ENCODE measurements at regions not wholly inside any gene's neighbourhood (a gene's known extent, or its start where the extent isn't known, plus 50 kb on each side); places are given as distances from the start of the nearest gene placed in this dataset.

DNA sequence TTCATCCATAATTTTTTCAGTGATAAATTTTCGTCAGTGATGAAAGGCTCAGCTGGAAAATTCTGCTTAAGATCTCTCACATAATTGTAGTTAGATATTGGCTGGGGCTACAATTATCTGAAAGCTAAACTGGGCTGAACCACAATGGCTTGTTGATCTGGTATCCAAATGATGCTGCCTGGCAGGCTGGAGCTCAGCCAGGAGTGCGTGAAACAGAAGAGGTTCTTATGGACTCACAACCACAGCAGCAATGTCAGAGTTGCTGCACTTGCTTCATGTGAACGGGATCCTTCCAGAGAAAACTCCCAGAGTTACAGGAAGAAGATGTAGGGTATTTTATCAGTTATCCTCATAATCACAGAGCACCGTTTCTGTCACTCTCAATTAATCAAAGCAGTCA is 533.2 kb upstream of the POM121L12 start:
- H3K27ac Mint-ChIP-seq (ENCODE audit: unreplicated experiment) = no peak overlapping the region
- no peak overlapping the region for H3K4me3 Mint-ChIP-seq (ENCODE audit: unreplicated experiment)
- CTCF ChIA-PET = no interaction called here
- H3K9me3 Mint-ChIP-seq (ENCODE audit: unreplicated experiment) = no peaks in the 10 kb centered on the region
- TF ChIP-seq, protein P1, sequence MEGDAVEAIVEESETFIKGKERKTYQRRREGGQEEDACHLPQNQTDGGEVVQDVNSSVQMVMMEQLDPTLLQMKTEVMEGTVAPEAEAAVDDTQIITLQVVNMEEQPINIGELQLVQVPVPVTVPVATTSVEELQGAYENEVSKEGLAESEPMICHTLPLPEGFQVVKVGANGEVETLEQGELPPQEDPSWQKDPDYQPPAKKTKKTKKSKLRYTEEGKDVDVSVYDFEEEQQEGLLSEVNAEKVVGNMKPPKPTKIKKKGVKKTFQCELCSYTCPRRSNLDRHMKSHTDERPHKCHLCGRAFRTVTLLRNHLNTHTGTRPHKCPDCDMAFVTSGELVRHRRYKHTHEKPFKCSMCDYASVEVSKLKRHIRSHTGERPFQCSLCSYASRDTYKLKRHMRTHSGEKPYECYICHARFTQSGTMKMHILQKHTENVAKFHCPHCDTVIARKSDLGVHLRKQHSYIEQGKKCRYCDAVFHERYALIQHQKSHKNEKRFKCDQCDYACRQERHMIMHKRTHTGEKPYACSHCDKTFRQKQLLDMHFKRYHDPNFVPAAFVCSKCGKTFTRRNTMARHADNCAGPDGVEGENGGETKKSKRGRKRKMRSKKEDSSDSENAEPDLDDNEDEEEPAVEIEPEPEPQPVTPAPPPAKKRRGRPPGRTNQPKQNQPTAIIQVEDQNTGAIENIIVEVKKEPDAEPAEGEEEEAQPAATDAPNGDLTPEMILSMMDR (IDR thresholded peaks at IDR 0.05; ENCODE audit: insufficient read depth in 1 of 2, low read depth in 1 of 2, low read length in 1 of 2, severe bottlenecking in 1 of 2, unreplicated experiment in 1 of 2) = no peak
- no peak for DNase-seq
- no peak overlapping the region for H3K4me3 ChIP-seq (ENCODE audit: low read depth, low read length)
- peaks cover 10% of the 10 kb centered on the region for H3K27me3 Mint-ChIP-seq (ENCODE audit: insufficient read depth, unreplicated experiment)
- intact Hi-C loops (cut with micrococcal nuclease; ENCODE audit: unreplicated experiment) = no loop called here
- H3K36me3 Mint-ChIP-seq (ENCODE audit: insufficient read depth, unreplicated experiment) = no peaks in the 10 kb centered on the region
- H3K4me1 ChIP-seq = no peaks in the 10 kb centered on the region
- H3K27me3 ChIP-seq (replicated peaks; ENCODE audit: control insufficient read depth, insufficient read depth, low read length) = no peaks in the 10 kb centered on the region
- no peaks in the 10 kb centered on the region for H3K9me3 ChIP-seq
- H3K4me1 Mint-ChIP-seq (ENCODE audit: low read depth, unreplicated experiment) = no peaks in the 10 kb centered on the region
- POLR2A ChIA-PET = no interaction called here
- BruUV-seq (replicated peaks) = no TSS peak
- no peaks in the 10 kb centered on the region for H3K36me3 ChIP-seq (ENCODE audit: control insufficient read depth, insufficient read depth, low read length)

DNA sequence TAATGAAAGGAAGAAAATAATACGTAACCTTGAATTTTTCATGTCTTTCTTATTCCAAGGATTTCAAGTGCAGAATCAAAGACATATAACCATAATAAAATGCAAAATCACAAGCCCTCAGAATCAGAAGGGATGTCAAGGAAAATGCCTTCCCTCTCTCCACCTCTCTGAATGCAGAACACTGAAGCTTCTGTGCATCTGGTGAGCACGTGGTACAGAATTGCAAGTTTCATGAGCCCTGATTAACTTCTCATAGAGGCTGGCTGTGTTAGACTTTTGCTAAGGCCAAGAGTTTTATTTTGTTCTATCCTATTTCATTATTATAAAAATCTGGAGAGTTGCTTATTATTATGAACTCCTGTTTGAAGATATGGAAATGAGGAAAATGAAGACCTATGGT is 533.7 kb upstream of the POM121L12 start:
- Histone ChIP-seq H3K36me3 (ENCODE audit: control insufficient read depth, insufficient read depth, low read length) (no peaks in the 10 kb centered on the region), H3K9me3 (no peaks in the 10 kb centered on the region), H3K4me3 (ENCODE audit: low read depth, low read length) (no peak overlapping the region), H3K4me1 (no peaks in the 10 kb centered on the region), H3K27me3 (replicated peaks; ENCODE audit: control insufficient read depth, insufficient read depth, low read length) (no peaks in the 10 kb centered on the region)
- no TSS peak for BruUV-seq (replicated peaks)
- H3K27ac Mint-ChIP-seq (ENCODE audit: unreplicated experiment) = no peak overlapping the region
- H3K4me3 Mint-ChIP-seq (ENCODE audit: unreplicated experiment) = no peak overlapping the region
- no peaks in the 10 kb centered on the region for H3K36me3 Mint-ChIP-seq (ENCODE audit: insufficient read depth, unreplicated experiment)
- TF ChIP-seq, protein P1 (IDR thresholded peaks at IDR 0.05; ENCODE audit: insufficient read depth in 1 of 2, low read depth in 1 of 2, low read length in 1 of 2, severe bottlenecking in 1 of 2, unreplicated experiment in 1 of 2) = no peak
- intact Hi-C loops (cut with micrococcal nuclease; ENCODE audit: unreplicated experiment) = no loop called here
- no peaks in the 10 kb centered on the region for H3K9me3 Mint-ChIP-seq (ENCODE audit: unreplicated experiment)
- ChIA-PET CTCF (no interaction called here), POLR2A (no interaction called here)
- peaks cover 10% of the 10 kb centered on the region for H3K27me3 Mint-ChIP-seq (ENCODE audit: insufficient read depth, unreplicated experiment)
- no peaks in the 10 kb centered on the region for H3K4me1 Mint-ChIP-seq (ENCODE audit: low read depth, unreplicated experiment)
- no peak for DNase-seq

DNA sequence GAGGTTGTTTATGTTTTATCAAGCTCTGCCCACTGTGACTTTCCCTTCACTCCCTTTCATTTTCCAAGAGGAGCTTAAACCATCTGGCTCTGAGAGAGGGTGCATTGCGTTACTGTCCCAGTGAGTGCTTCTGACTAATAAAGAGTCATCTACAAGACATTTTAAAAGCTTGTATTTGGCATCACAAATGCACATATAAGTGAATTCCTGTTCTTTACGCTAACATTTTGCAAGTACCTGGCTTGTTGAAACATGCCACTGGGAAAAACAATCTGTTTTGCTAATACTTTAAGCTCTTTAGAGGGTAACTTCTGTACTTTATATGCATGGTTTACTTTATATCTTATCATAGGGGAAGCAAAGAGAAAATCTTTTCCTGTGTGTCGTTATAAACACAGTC is 534.6 kb upstream of the POM121L12 start:
- intact Hi-C loops (cut with micrococcal nuclease; ENCODE audit: unreplicated experiment) = no loop called here
- Mint-ChIP-seq H3K4me3 (ENCODE audit: unreplicated experiment) (no peak overlapping the region), H3K4me1 (ENCODE audit: low read depth, unreplicated experiment) (no peaks in the 10 kb centered on the region), H3K9me3 (ENCODE audit: unreplicated experiment) (no peaks in the 10 kb centered on the region), H3K27ac (ENCODE audit: unreplicated experiment) (no peak overlapping the region), H3K27me3 (ENCODE audit: insufficient read depth, unreplicated experiment) (peaks cover 10% of the 10 kb centered on the region), H3K36me3 (ENCODE audit: insufficient read depth, unreplicated experiment) (no peaks in the 10 kb centered on the region)
- TF ChIP-seq, protein P1 (IDR thresholded peaks at IDR 0.05; ENCODE audit: insufficient read depth in 1 of 2, low read depth in 1 of 2, low read length in 1 of 2, severe bottlenecking in 1 of 2, unreplicated experiment in 1 of 2) = no peak
- BruUV-seq (replicated peaks) = no TSS peak
- no peak overlapping the region for H3K4me3 ChIP-seq (ENCODE audit: low read depth, low read length)
- H3K4me1 ChIP-seq = no peaks in the 10 kb centered on the region
- no peak for DNase-seq
- no peaks in the 10 kb centered on the region for H3K9me3 ChIP-seq
- ChIA-PET CTCF (no interaction called here), POLR2A (no interaction called here)
- H3K36me3 ChIP-seq (ENCODE audit: control insufficient read depth, insufficient read depth, low read length) = no peaks in the 10 kb centered on the region
- no peaks in the 10 kb centered on the region for H3K27me3 ChIP-seq (replicated peaks; ENCODE audit: control insufficient read depth, insufficient read depth, low read length)

Data from Caco-2 (cell line).